CD14-positive monocyte (primary cell): ENCODE measurements at regions not wholly inside any gene's neighbourhood (a gene's known extent, or its start where the extent isn't known, plus 50 kb on each side); places are given as distances from the start of the nearest gene placed in this dataset.

Experiments
- DNase-seq, 3 donors: peaks; one replicate each; pipeline ENCODE4 v3.0.0-alpha.2; 2011 to 2022
- H2AFZ ChIP-seq: 2 replicates; pipeline ENCODE4 v1.6.0; 2012; ENCODE audit warnings: mild to moderate bottlenecking, low read depth, low read length, inconsistent platforms; ENCODE audit not compliant: insufficient read depth, poor library complexity, severe bottlenecking
- H3K27ac ChIP-seq, 2 donors: 1 replicate in 1 of 2; 2 replicates in 1 of 2; pipeline ENCODE4 v1.5.1; 2012 to 2013; ENCODE audit warnings: low read length in 2 of 2, control low read depth in 1 of 2, inconsistent platforms in 1 of 2, low read depth in 1 of 2, mild to moderate bottlenecking in 1 of 2
- H3K27me3 ChIP-seq, 2 donors: one replicate each; pipeline versions ENCODE4 v1.6.0 to v1.6.1; 2011 to 2013; ENCODE audit warnings: low read length in 2 of 2; ENCODE audit not compliant: control insufficient read depth in 2 of 2, insufficient read depth in 2 of 2
- H3K36me3 ChIP-seq, 2 donors: replicated peaks in 1 of 2; 1 replicate in 1 of 2; 2 replicates in 1 of 2; pipeline versions ENCODE4 v1.5.1 to v1.6.1; 2012 to 2013; ENCODE audit warnings: low read length in 2 of 2, control low read depth in 1 of 2, inconsistent platforms in 1 of 2, mild to moderate bottlenecking in 1 of 2; ENCODE audit not compliant: insufficient read depth in 2 of 2, control insufficient read depth in 1 of 2
- H3K4me1 ChIP-seq, 2 donors: 1 replicate in 1 of 2; 2 replicates in 1 of 2; pipeline versions ENCODE4 v1.5.1 to v1.6.1; 2012 to 2013; ENCODE audit warnings: low read length in 2 of 2, control low read depth in 1 of 2, inconsistent platforms in 1 of 2, mild to moderate bottlenecking in 1 of 2, moderate library complexity in 1 of 2; ENCODE audit not compliant: insufficient read depth in 2 of 2, control insufficient read depth in 1 of 2
- H3K4me2 ChIP-seq: replicated peaks from 2 replicates; pipeline ENCODE3; 2012; ENCODE audit warnings: low read length, moderate library complexity, mild to moderate bottlenecking; ENCODE audit not compliant: poor library complexity, severe bottlenecking; ENCODE audit errors: extremely low read depth
- H3K4me3 ChIP-seq, 3 experiments: fragments of 200-600 bp in 1 of 3; sonication (generic) in 1 of 3; replicated peaks in 1 of 3; 1 replicate in 2 of 3; 2 replicates in 1 of 3; pipeline ENCODE4 v1.5.1; 2011 to 2013; ENCODE audit warnings: low read length in 3 of 3, mild to moderate bottlenecking in 3 of 3, control low read depth in 2 of 3, low read depth in 2 of 3, inconsistent platforms in 1 of 3, moderate library complexity in 1 of 3
- H3K79me2 ChIP-seq: 2 replicates; pipeline ENCODE4 v1.6.0; 2012; ENCODE audit warnings: mild to moderate bottlenecking, control low read depth, inconsistent platforms, low read length, moderate library complexity; ENCODE audit not compliant: insufficient read depth
- H3K9ac ChIP-seq: 2 replicates; pipeline ENCODE4 v1.6.0; 2017; ENCODE audit warnings: low read length, mild to moderate bottlenecking; ENCODE audit not compliant: insufficient read depth, poor library complexity, severe bottlenecking
- H3K9me3 ChIP-seq, 2 donors: replicated peaks in 1 of 2; 1 replicate in 1 of 2; 2 replicates in 1 of 2; pipeline versions ENCODE4 v1.5.1 to v1.6.1; 2012 to 2013; ENCODE audit warnings: low read length in 2 of 2, control low read depth in 1 of 2; ENCODE audit not compliant: control insufficient read depth in 1 of 2, insufficient read depth in 1 of 2
- H4K20me1 ChIP-seq: 2 replicates; pipeline ENCODE4 v1.6.0; 2012; ENCODE audit warnings: mild to moderate bottlenecking, low read length, control low read depth, moderate library complexity; ENCODE audit not compliant: insufficient read depth
- H3K27ac Mint-ChIP-seq, 7 donors: one replicate each; pipeline ENCODE4 v1.8.0; 2020; ENCODE audit warnings: mild to moderate bottlenecking in 7 of 7, mixed read lengths in 7 of 7, moderate library complexity in 6 of 7, inconsistent platforms in 2 of 7
- H3K27me3 Mint-ChIP-seq, 3 donors: one replicate each; pipeline ENCODE4 v1.8.0; 2021 to 2022; ENCODE audit warnings: low read depth in 3 of 3, mild to moderate bottlenecking in 3 of 3, mixed read lengths in 3 of 3, moderate library complexity in 3 of 3, inconsistent platforms in 1 of 3
- H3K36me3 Mint-ChIP-seq, 2 donors: one replicate each; pipeline ENCODE4 v1.8.0; 2020; ENCODE audit warnings: mixed read lengths in 2 of 2, inconsistent platforms in 1 of 2, mild to moderate bottlenecking in 1 of 2
- H3K4me1 Mint-ChIP-seq: one replicate; pipeline ENCODE4 v1.8.0; 2020; ENCODE audit warnings: mild to moderate bottlenecking, mixed read lengths
- H3K4me3 Mint-ChIP-seq, 2 donors: one replicate each; pipeline ENCODE4 v1.8.0; 2020; ENCODE audit warnings: mild to moderate bottlenecking in 2 of 2, mixed read lengths in 2 of 2, moderate library complexity in 1 of 2
- H3K9me3 Mint-ChIP-seq, 7 donors: one replicate each; pipeline ENCODE4 v1.8.0; 2020 to 2022; ENCODE audit warnings: mixed read lengths in 7 of 7, mild to moderate bottlenecking in 6 of 7, moderate library complexity in 6 of 7, inconsistent platforms in 2 of 7
- WGBS: methylation state at CpG from one replicate; pipeline ENCODE4 v1.1.5; 2013; ENCODE audit warnings: missing lambda C conversion rate; ENCODE audit not compliant: insufficient coverage; 5-methylcytosine and 5-hydroxymethylcytosine counted together
- intact Hi-C, 2 donors: fragments of 100-400 bp; cut with micrococcal nuclease; formaldehyde crosslinking; loops; one replicate each; pipeline versions ENCODE4 v1.15.0 to v1.15.1; 2023
- TF ChIP-seq, protein P1 (sequence below): fragments of 200-600 bp; IDR thresholded peaks from one replicate; pipeline ENCODE4 v1.8.0; 2022; ENCODE audit warnings: antibody characterized with exemption, mild to moderate bottlenecking

DNA sequence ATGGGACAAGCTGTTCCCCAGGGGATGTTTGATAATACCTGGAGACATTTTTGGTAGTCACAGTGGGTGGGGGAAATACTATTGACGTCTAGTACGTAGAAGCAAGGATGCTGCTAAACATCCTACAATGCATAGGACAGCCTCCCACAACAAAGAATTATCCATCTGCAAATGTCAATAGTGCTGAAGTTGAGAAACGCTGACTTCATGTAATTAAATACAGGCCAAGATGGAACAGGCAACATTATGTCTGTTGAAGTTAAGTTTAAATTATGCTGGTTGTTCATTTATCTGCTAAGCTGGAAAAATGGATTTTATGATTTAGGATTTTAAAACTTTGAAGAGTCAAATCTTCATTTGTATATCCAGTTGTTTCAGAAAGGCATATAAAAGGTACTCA, 341.2 kb upstream of the DYNLRB2 start:
- no peaks in the 10 kb centered on the region for H3K4me1 Mint-ChIP-seq
- H2AFZ ChIP-seq: no peak overlapping the region
- H3K79me2 ChIP-seq: no peaks in the 10 kb centered on the region
- WGBS: no CpG with 5 or more reads among the region's 3 CpGs
- no peak overlapping the region for H3K27ac ChIP-seq
- H3K9me3 Mint-ChIP-seq: peaks cover 0 to 4% (median 0%) of the 10 kb centered on the region in 7 donors
- H3K36me3 Mint-ChIP-seq: no peaks in the 10 kb centered on the region
- DNase-seq: no peak
- H3K27me3 ChIP-seq: no peaks in the 10 kb centered on the region
- H3K9ac ChIP-seq: no peak overlapping the region
- no peaks in the 10 kb centered on the region for H3K4me1 ChIP-seq
- TF ChIP-seq, protein P1, sequence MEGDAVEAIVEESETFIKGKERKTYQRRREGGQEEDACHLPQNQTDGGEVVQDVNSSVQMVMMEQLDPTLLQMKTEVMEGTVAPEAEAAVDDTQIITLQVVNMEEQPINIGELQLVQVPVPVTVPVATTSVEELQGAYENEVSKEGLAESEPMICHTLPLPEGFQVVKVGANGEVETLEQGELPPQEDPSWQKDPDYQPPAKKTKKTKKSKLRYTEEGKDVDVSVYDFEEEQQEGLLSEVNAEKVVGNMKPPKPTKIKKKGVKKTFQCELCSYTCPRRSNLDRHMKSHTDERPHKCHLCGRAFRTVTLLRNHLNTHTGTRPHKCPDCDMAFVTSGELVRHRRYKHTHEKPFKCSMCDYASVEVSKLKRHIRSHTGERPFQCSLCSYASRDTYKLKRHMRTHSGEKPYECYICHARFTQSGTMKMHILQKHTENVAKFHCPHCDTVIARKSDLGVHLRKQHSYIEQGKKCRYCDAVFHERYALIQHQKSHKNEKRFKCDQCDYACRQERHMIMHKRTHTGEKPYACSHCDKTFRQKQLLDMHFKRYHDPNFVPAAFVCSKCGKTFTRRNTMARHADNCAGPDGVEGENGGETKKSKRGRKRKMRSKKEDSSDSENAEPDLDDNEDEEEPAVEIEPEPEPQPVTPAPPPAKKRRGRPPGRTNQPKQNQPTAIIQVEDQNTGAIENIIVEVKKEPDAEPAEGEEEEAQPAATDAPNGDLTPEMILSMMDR: no peak
- H3K9me3 ChIP-seq: no peaks in the 10 kb centered on the region
- no peak overlapping the region for H3K27ac Mint-ChIP-seq
- no peak overlapping the region for H3K4me3 ChIP-seq
- no peak overlapping the region for H3K4me3 Mint-ChIP-seq
- no peaks in the 10 kb centered on the region for H3K36me3 ChIP-seq
- H3K27me3 Mint-ChIP-seq: no peaks in the 10 kb centered on the region
- intact Hi-C loops: no loop called here
- no peak overlapping the region for H3K4me2 ChIP-seq
- no peaks in the 10 kb centered on the region for H4K20me1 ChIP-seq

GRCh38 chr16:80198311-80199299, 342.2 kb upstream of the DYNLRB2 start:
- Mint-ChIP-seq H3K4me3 (no peak overlapping the region), H3K4me1 (no peaks in the 10 kb centered on the region), H3K36me3 (no peaks in the 10 kb centered on the region), H3K27me3 (peaks cover 0 to under 1% (median 0%) of the 10 kb centered on the region in 3 donors), H3K9me3 (peaks cover 0 to 3% (median 0%) of the 10 kb centered on the region in 7 donors), H3K27ac (no peak overlapping the region)
- H4K20me1 ChIP-seq: no peaks in the 10 kb centered on the region
- H3K9me3 ChIP-seq: no peaks in the 10 kb centered on the region
- 57% methylated on average over 1 of the region's 7 CpGs for WGBS
- intact Hi-C loops: no loop called here
- no peaks in the 10 kb centered on the region for H3K4me1 ChIP-seq
- no peak overlapping the region for H3K27ac ChIP-seq
- TF ChIP-seq, protein P1: no peak
- no peak overlapping the region for H2AFZ ChIP-seq
- H3K9ac ChIP-seq: no peak overlapping the region
- H3K4me3 ChIP-seq: no peak overlapping the region
- no peaks in the 10 kb centered on the region for H3K27me3 ChIP-seq
- no peak overlapping the region for H3K4me2 ChIP-seq
- no peaks in the 10 kb centered on the region for H3K36me3 ChIP-seq
- no peaks in the 10 kb centered on the region for H3K79me2 ChIP-seq
- no peak for DNase-seq
